Stimulated activated CD4-positive, alpha-beta T cell treated with anti-CD3 and anti-CD28 coated beads, Interleukin-1b, Interleukin-23, amount 100 ng/mL, for 24 hours (primary cell): ENCODE measurements at regions not wholly inside any gene's neighbourhood (a gene's known extent, or its start where the extent isn't known, plus 50 kb on each side); places are given as distances from the start of the nearest gene placed in this dataset.
"Not testable (repeated sequence)": the region's sequence is repeated elsewhere in the genome, so short reads cannot be mapped to it uniquely, and the experiment has no call there.

Source experiments
- DNase-seq, 4 experiments: peaks; one replicate each; pipeline ENCODE4 v3.0.0-alpha.2; 2020; ENCODE audit warnings: low read depth in 4 of 4, low spot score in 1 of 4

DNA sequence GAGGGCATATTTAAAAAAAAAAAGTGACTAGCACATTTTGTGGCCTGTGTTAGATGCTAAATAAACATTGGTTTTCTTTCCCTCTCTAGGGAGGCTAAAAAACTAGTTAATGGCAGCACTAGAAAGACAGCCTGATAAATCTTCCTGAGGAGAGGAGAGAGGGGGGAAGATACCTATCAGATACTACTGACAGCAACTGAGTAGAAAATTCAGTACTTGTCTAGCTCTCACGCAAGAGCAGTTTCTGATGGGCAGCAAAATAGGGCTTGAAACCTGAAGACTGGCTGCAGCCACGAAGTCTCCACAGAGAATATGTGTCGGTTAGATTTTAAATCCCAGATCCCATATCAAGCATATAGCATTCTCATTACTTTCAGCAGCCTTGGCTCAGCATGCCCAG, 388.2 kb downstream of the KCNA4 start:
- DNase-seq, result no peak

DNA sequence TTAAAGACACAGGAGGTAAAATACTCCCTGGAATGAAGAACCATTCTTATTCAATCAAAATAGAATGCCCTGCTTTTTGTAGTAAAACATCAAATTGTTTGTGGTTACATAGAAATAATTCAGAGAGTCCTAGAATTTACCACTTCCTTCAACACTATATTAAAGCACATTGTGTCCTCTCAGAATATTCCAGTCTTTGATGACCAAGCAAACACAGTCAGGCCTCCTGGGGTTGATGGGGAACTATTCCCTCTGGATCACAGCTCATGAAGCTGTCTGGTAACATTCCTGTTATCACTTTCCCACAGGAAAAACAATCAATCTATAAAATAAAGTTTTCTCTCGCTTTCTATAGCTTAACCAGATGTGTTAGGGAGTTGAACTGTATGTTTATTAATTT, 389.3 kb downstream of the KCNA4 start:
- no peak for DNase-seq

DNA sequence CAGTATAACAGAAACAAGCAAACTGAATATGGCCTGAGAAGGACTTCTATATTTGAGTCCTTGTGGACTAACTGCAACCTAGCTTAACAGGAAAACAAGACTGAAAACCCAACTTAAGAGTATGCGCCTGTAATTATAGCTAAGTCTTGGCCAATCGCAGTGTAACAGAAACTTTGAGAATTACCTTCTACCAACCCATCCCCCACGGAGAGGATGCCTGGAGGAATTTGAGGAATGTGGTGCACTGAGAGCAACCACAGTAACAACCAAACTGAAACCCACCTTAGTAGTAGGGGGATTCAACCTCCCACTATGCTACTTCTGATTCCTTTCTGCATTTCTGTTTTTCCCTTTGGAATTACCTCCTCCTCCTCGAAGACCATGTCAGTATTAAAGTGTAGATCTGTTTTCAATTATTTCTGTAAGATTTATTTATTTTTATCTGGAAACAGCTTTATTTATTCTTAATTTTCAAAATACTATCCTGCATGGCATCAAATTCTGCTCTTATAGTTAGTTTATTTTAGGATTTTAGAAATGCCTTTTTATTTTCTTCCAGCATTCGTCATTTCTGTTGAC, 393.6 kb downstream of the KCNA4 start:
- DNase-seq, result no peak

DNA sequence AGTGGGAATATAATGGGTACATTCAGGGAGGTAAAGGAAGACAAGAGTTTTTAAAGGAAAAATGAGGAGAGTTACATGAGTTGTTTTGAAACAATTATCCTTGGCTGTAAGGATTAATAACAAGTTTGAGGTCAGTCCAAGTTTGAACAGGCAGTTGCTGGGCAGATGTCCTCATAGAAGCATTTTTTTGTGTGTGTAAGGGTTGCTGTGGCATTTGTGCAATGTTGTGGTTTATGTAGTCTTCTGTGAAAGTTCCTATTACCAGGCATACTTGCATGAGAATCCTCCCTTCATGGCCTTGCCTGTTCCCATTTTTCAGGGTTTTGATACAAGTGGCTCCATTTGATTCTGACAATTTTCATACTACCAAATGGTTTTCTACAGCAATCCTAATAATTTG, 400.2 kb downstream of the KCNA4 start:
- no peak for DNase-seq

DNA sequence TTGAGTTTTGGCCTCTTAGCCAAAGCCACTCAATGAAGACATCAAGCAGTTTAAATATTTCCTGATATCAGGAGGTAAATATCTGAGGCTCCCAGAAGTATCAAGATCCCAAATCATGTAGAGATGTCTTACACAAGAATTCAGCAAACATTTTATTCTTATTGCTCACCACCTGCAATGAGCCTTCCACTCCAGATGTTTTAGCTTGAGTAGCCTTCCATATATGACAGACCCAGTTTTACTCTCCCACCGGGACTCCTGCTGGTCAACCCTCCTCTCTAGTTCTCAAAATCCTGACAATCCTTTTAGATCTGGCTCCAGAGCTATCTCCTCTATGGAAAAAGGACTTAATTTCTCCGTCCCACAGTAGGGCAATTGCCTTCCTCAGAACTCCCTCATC, 404.4 kb downstream of the KCNA4 start:
- DNase-seq, result no peak

DNA sequence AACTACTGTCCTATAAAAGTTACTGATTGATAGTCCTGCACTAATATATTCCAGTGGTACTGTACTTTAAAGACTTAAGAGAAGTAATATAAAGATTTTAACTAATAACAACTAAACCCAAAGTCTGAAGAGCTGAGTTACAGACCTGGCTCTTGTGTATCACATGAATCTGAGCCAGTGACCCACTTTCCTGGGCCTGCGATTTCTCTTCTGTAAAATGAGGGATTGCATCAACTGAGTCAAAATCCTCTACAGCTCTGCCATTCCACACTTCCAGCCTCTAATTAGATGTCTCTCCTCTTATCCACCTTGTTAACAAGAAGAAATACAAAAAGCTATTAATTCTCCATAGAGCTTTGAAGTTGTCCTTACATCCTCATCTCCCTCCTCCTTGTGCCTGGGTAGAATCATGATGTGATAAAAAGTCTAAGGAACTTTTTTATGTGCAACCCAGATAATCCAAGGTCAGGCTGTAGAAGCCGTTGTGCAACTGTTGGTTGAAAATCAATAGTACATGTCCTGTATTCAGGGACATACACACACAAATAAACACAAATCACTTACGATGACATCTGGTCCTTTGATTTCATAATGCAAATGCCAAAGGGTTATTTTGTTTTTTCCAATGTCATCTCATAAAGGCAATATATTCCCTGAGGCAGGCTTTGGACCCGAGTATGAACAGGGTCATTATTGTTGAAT, 410.3 kb downstream of the KCNA4 start:
- no peak for DNase-seq

DNA sequence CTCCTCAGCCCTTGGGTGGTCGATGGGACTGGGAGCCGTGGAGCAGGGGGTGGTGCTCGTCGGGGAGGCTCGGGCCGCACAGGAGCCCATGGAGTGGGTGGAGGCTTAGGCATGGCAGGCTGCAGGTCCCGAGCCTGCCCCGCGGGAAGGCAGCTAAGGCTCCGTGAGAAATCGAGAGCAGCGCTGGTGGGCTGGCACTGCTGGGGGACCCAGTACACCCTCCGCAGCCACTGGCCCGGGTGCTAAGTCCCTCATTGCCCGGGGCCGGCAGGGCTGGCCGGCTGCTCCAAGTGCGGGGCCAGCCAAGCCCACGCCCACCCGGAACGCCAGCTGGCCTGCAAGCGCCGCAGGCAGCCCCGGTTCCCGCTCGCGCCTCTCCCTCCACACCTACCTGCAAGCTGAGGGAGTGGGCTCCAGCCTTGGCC, 416.7 kb downstream of the KCNA4 start:
- DNase-seq, result not testable (repeated sequence)

DNA sequence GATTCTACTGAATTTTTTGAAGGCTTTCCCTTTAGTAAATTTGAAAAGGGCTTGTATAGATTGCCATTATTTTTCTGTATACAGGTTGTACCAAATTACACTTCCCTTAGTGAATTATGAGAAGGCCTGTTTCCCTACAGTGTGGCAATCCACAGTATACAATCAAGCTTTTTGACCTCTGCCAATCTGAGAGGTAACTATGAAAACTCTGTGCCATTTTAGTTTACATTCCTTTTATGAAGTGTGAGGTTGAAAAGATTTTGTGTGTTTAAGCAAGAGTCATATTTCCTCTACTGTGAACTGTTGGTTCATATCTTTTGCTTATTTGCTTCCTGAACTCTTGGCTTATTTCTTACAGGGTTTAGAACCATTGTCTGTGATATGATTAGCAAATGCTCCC, 432.5 kb downstream of the KCNA4 start:
- DNase-seq, result no peak

DNA sequence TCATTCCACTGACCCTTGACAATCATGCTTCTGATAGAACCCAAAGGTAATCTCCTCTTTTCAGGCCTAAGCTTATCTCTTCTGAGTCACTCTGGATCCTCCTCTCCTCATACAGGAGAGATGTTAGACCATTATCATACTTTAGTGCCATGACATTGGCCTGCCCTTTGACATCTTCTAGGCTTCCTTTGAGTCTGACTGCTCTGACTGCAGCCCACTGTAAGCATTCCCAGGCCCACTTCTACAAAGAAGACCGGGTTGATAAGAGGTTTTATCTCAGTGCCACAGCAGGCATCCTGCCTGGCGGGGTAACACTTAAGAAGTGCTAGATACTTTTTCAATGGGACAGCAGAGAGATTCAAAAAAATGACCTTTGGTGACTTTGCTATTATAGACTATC, 438.0 kb downstream of the KCNA4 start:
- DNase-seq, result no peak

DNA sequence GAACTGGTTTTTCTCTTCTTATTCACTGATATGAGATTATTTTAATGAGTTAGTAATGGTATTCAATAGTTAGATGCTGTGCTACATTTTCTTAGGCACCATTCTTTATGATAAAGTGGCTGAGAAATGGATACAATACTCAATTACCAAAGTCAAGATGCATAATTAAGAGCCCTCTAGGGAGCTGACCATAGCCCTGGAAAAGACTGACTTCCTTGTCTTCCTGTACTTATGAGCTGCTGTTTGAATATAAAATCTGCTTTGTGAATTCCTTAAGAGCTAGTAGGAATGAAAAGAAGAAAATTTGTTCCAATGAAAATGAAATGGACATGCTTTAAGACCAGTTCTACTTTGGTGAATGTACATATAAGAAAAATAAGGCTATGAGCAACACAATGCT, 452.3 kb downstream of the KCNA4 start:
- no peak for DNase-seq

DNA sequence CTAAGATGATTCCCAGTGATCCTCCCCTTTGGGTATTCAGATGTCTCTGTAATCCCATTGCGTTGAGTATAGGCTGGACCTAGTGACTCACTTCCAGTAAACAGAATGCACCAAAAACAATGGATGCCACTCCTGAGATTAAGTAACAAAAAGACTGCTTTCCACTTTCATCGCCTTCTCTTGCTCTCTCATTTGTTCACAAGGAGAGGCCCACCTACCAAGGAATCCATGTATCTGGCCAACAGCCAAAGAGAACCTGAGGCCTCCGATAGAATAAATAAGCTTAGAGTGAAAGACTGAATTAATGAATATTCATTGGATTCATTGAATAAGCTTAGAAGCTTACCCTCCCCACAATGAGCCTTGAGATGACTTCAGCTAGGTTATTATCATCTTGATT, 454.6 kb downstream of the KCNA4 start:
- no peak for DNase-seq

DNA sequence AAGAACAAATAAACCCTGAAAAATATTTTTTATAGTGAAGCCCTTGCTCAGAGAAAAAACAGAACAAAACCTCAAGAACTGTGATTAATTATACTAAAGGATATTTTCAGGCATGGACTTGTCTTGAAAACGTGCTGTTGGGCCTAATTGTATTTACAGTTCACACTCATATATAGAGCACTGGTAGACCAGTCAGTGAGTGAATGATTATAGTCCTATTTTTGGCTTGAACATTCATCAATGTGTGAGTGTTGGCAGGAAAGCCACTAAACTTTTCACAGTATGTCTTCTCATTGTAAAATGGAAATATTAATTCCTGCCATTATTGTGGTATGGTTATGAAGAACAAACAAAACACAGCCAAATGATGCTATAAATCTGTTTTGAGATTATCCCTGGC, 462.8 kb downstream of the KCNA4 start:
- no peak for DNase-seq

DNA sequence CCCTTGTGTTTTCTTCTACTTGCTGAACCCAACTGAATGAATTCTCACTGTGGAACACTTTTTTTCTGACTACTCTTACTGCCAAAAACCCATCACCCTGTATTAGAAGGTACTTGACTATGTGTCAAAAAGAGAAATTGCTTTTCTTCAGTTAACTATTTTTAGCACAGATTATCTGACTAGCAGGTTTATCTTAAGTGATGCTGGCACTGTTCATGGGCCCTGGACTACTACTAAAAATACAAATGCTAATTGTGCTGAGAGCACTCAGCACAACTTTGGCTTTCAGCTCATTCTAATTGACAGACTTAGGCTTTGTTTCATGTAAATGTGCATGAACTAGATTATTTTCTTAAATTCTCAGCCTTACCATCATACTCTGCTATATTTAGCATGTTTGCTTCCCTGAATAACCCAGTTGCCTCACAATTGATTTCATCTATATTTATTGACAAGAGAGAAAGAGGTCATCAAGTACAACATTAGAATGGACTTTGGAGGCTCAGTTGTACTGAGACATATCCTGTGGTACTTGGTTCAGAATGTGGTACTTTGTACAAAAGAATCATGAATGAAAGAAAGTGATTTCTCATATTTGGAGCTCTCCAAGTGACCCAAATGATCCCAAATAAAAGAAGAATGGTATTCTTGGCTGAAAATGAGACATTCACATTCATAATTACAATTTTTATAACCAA, 478.3 kb downstream of the KCNA4 start:
- DNase-seq, result no peak

DNA sequence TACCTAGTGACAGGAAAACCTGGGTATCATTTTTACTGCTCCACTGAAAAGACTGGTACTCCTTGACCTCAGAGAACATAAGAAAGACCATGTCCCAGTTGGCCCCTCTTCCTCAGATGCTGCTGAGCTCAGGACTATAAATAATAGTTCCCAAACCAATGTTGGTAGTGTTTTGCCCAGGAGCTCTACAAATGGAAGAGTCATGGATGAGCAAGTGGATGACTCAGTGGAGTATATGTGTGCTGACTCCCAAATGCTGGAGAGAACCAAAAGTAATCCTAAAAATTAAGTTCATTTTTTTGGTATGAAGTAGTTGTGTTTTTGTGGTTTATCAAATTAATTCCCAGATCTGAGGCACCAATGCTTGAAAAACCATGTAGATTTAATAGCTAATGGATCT, 482.0 kb downstream of the KCNA4 start:
- no peak for DNase-seq

DNA sequence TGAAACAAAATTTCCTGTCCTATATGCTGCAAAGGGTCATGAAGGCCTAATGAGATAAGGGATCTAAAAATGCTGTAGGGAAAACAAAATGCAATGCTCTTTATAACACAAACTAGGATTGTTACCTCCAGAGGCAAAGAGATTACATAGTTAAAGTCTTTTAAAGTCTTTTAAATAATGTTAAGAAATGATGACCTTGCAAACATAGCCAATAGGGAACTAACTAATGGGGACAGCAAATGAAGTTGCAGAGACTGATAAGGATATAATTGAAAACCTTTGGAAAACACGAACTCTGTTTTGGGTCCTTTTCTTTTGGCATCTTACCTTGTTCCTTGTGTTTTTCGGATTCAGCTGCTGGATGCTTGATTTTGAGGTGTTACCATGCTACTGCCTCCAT, 485.9 kb downstream of the KCNA4 start:
- DNase-seq, result no peak

DNA sequence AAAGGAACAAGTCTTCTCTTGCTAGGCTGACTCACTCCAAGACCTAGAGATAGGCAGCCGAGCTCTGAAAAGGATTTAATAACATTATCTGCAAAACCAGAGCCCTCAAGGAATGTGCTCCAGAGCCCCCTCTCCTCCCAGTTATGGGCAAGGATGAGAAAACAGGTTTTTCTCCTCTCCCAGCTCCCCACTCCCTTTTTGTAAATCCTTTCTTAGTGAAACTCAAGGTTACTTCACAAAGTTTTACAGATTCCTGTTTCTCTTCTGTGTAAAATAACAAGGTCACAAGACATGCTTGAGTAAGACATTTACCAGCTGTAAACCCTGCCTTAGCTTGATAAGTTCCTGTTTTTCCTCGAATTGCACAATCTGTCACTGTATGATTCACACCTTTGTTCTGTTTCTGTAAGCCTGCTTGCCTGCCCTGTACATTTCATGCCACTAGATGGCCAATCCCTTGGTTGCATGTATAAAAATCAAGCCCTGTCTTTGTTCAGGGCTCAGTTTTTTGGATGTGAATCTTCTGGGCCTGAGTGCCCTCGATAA, 489.4 kb downstream of the KCNA4 start:
- DNase-seq, result no peak

DNA sequence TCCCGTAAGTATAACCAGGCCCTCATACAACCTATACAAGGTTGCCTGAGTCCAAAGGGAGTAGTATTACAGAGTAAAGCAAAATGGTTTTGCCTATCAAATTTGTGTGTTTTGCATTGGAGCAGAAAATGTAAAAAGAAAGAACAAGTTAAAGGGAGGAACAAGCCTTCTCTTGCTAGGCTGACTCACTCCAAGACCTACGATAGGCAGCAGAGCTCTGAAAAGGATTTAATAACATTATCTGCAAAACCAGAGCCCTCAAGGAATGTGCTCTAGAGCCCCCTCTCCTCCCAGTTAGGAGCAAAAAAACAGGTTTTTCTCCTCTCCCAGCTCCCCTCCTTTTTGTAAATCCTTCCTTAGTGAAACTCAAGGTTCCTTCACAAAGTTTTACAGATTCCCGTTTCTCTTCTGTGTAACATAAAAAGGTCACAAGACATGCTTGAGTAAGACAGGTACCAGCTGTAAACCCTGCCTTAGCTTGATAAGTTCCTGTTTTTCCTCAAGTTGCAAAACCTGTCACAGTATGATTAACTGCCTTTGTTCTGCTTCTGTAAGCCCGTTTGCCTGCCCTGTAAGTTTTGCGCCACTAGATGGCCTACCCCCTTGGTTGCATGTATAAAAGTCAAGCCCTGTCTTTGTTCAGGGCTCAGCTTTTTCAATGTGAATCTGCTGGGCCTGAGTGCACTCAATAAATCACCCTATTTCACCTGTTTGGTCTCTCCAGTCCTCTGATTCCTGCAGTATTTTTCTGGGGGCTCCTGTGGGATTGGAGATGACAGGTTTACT, 498.2 kb downstream of the KCNA4 start:
- no peak for DNase-seq

DNA sequence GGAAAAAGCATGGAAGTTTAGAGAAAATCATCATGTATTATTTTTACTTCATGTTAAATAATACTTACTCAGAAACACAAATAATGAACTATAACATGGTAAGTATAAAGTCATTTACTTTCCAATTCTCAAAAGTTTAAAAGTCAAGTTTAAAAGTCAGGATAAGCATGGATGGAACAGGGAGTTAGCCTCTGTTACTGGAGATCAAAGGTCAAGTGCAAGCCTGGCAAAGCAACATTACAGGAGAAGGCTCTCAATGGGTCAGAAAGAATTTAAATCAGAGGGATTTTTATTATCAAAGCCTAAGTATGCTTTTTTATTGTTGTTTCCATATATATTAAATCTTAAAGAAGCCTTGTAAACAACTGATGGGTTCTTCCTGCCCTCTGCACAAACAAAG, 505.4 kb downstream of the KCNA4 start:
- no peak for DNase-seq

DNA sequence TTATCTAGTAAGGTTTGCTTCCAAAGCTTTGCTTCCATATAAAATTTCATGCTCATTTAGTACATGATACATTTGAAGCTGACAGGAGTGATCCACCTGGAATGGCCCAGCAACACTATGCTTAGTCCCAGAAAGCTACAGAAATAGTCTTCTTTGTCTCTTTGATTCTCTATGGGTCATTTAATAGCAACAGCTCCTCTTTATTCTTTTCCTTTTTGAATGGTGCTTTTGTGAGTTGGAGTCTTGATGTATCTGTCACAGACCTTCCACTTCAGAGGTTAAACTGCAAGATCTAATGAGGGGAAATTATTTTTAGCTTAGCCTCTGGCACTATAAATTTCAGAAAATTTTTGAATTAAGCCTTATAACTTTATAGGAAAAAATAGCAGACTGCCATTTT, 509.5 kb downstream of the KCNA4 start:
- DNase-seq, result no peak

DNA sequence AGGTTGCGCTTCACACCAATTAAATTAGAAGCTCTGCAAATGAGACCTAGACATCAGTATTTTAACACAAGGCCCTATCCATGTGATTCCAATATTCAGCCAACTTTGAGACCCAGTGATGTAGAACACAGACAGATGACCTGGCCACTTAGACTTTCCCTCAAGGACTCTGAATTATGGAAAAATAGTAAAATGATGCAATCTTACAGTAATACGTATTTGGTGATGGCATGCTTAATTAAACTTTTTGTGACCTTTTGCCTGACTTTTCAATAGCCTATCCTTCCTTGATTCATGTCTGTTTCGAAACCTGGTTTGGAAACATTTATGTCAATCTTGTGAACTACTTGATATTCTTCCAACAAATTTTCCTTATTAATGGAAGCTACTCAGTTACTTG, 521.2 kb downstream of the KCNA4 start:
- DNase-seq, result no peak

DNA sequence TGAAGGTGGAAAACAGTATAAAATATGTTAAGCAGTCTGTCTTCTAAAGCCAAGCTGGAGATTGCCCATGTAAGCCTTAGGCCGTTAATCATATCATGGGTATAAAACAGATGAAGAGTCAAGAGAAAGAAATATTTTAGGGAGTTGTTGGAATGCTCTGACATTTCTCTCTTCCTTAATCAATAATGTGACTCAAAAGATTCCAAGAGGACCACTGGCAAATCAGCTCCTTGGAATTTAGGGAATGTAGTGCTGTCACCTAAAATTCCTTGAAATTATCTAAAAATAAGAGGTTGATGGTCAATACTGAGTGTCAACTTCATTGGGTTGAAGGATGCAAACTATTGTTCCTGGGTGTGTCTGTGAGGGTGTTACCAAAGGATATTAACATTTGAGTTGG, 525.9 kb downstream of the KCNA4 start:
- no peak for DNase-seq

DNA sequence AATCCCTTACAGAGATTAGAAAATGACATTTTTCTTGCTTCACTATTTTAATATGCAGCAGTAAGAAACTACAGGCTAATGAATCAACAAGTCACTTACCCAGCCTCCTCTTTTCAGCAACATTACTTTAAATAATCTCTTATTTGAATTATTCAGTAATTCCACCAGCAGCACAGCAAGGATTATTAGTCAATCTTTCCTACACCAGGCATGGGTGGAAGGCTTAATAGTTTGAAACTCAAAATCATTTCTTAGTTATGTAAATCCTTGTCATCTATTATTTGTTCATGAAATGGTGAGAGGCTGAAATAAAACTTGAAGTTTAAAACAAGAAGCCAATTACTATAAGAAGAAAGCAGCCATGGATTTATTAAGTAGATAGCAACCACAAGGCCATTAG, 530.5 kb downstream of the KCNA4 start:
- DNase-seq, result no peak
